Mucosa of gallbladder (tissue), 1 donor: ENCODE measurements at regions not wholly inside any gene's neighbourhood (a gene's known extent, or its start where the extent isn't known, plus 50 kb on each side); places are given as distances from the start of the nearest gene placed in this dataset.

Source experiments
- DNase-seq: peaks from one replicate; pipeline ENCODE4 v3.0.0-alpha.2; 2020; ENCODE audit warnings: low spot score
- donor health status: DM: no; HTN: no; CAD: no.

- no peak for DNase-seq
These were observed 50.4 kb downstream of the RUSC2 start for GRCh38 chr9:35540315-35540714.

GRCh38 chr9:35546853-35547252 lies 56.9 kb downstream of the RUSC2 start:
- DNase-seq, result no peak

- DNase-seq, result no peak
These were observed 57.1 kb upstream of the TESK1 start for GRCh38 chr9:35547889-35548418.

GRCh38 chr9:35548571-35548970 lies 56.5 kb upstream of the TESK1 start:
- DNase-seq, result no peak

GRCh38 chr9:35549441-35549840 lies 55.6 kb upstream of the TESK1 start:
- no peak for DNase-seq

GRCh38 chr9:35552376-35552775 lies 52.7 kb upstream of the TESK1 start:
- no peak for DNase-seq

- DNase-seq, result no peak
These were observed 52.2 kb upstream of the TESK1 start for GRCh38 chr9:35552837-35553236.

- DNase-seq, result peak; percentile 70
These were observed 51.2 kb upstream of the TESK1 start for GRCh38 chr9:35553670-35554543.

GRCh38 chr9:35555246-35555701 lies 49.8 kb upstream of the TESK1 start:
- DNase-seq, result no peak
